H9 (cell line): ENCODE measurements at regions not wholly inside any gene's neighbourhood (a gene's known extent, or its start where the extent isn't known, plus 50 kb on each side); places are given as distances from the start of the nearest gene placed in this dataset.

Experiments
- DNase-seq: peaks from one replicate; pipeline ENCODE4 v3.0.0-alpha.2; 2017
- H2AFZ ChIP-seq: one replicate; pipeline ENCODE4 v1.6.1; 2013; ENCODE audit warnings: mild to moderate bottlenecking, low read length, control low read depth, moderate library complexity
- H2AK5ac ChIP-seq: 2 replicates; pipeline ENCODE4 v1.6.1; 2013; ENCODE audit warnings: low read length, control low read depth, mixed read lengths; ENCODE audit not compliant: insufficient read length
- H2BK120ac ChIP-seq: one replicate; pipeline ENCODE4 v1.6.1; 2013; ENCODE audit warnings: low read depth, mild to moderate bottlenecking, low read length, control low read depth, inconsistent platforms; ENCODE audit not compliant: poor library complexity, severe bottlenecking
- H2BK12ac ChIP-seq: 2 replicates; pipeline ENCODE4 v1.6.1; 2013; ENCODE audit warnings: low read length, control low read depth, mixed read lengths, low read depth; ENCODE audit not compliant: insufficient read length
- H2BK15ac ChIP-seq: 2 replicates; pipeline ENCODE4 v1.6.1; 2013; ENCODE audit warnings: low read depth, low read length, control low read depth
- H2BK20ac ChIP-seq: one replicate; pipeline ENCODE4 v1.6.1; 2013; ENCODE audit warnings: low read depth, mild to moderate bottlenecking, low read length, control low read depth, inconsistent platforms; ENCODE audit not compliant: poor library complexity, severe bottlenecking
- H2BK5ac ChIP-seq: 2 replicates; pipeline ENCODE4 v1.6.1; 2013; ENCODE audit warnings: low read length, control low read depth, mixed read lengths; ENCODE audit not compliant: insufficient read length
- H3K14ac ChIP-seq: 2 replicates; pipeline ENCODE4 v1.6.1; 2013; ENCODE audit warnings: low read length, control low read depth; ENCODE audit not compliant: insufficient read depth
- H3K18ac ChIP-seq: 2 replicates; pipeline ENCODE4 v1.6.1; 2013; ENCODE audit warnings: low read depth, mild to moderate bottlenecking, mixed read lengths, low read length, control low read depth; ENCODE audit not compliant: insufficient read length
- H3K23ac ChIP-seq: 2 replicates; pipeline ENCODE4 v1.6.1; 2013; ENCODE audit warnings: low read length, control low read depth, mixed read lengths, low read depth; ENCODE audit not compliant: insufficient read length
- H3K23me2 ChIP-seq: 2 replicates; pipeline ENCODE4 v1.6.1; 2013; ENCODE audit warnings: low read depth, mild to moderate bottlenecking, mixed read lengths, low read length, control low read depth; ENCODE audit not compliant: insufficient read length, poor library complexity, severe bottlenecking
- H3K27ac ChIP-seq: 2 replicates; pipeline ENCODE4 v1.5.1; 2013; ENCODE audit warnings: low read length, control low read depth, mixed read lengths, low read depth; ENCODE audit not compliant: insufficient read length
- H3K27me3 ChIP-seq: 2 replicates; pipeline ENCODE4 v1.6.1; 2013; ENCODE audit warnings: low read length, control low read depth, inconsistent platforms; ENCODE audit not compliant: insufficient read depth
- H3K4ac ChIP-seq: 2 replicates; pipeline ENCODE4 v1.6.1; 2013; ENCODE audit warnings: low read depth, mild to moderate bottlenecking, control low read depth, inconsistent platforms, low read length, moderate library complexity
- H3K4me1 ChIP-seq: 2 replicates; pipeline ENCODE4 v1.6.1; 2013; ENCODE audit warnings: low read length, control low read depth, inconsistent platforms; ENCODE audit not compliant: insufficient read depth
- H3K4me2 ChIP-seq: 2 replicates; pipeline ENCODE4 v1.6.1; 2013; ENCODE audit warnings: low read length, control low read depth, mixed read lengths; ENCODE audit not compliant: insufficient read length, insufficient read depth
- H3K56ac ChIP-seq: 2 replicates; pipeline ENCODE4 v1.6.1; 2013; ENCODE audit warnings: low read depth, mild to moderate bottlenecking, mixed read lengths, low read length, control low read depth; ENCODE audit not compliant: insufficient read length
- H3K79me1 ChIP-seq: 2 replicates; pipeline ENCODE4 v1.6.1; 2013; ENCODE audit warnings: low read depth, mild to moderate bottlenecking, moderate library complexity, low read length, control low read depth, inconsistent platforms; ENCODE audit not compliant: insufficient read depth, poor library complexity, severe bottlenecking
- H3K79me2 ChIP-seq: 2 replicates; pipeline ENCODE4 v1.6.1; 2013; ENCODE audit warnings: low read length, control low read depth, inconsistent platforms; ENCODE audit not compliant: insufficient read depth
- H3K9ac ChIP-seq: 2 replicates; pipeline ENCODE4 v1.6.1; 2013; ENCODE audit warnings: low read length, control low read depth, mixed read lengths; ENCODE audit not compliant: insufficient read length; ENCODE audit errors: extremely low read depth
- H3K9me3 ChIP-seq: one replicate; pipeline ENCODE4 v1.6.1; 2013; ENCODE audit warnings: low read depth, low read length, inconsistent platforms; ENCODE audit not compliant: control insufficient read depth
- H3T11ph ChIP-seq: one replicate; pipeline ENCODE4 v1.6.1; 2013; ENCODE audit warnings: mild to moderate bottlenecking, low read length, control low read depth, inconsistent platforms
- H4K20me1 ChIP-seq: one replicate; pipeline ENCODE4 v1.6.1; 2013; ENCODE audit not compliant: control insufficient read depth, insufficient read length, insufficient read depth
- H4K5ac ChIP-seq: 2 replicates; pipeline ENCODE4 v1.6.1; 2013; ENCODE audit warnings: low read depth, mild to moderate bottlenecking, mixed read lengths, low read length, control low read depth; ENCODE audit not compliant: insufficient read length
- H4K8ac ChIP-seq: replicated peaks from 2 replicates; pipeline ENCODE4 v1.6.1; 2013; ENCODE audit warnings: low read length, control low read depth, mixed read lengths, low read depth; ENCODE audit not compliant: insufficient read length
- H4K91ac ChIP-seq: 2 replicates; pipeline ENCODE4 v1.6.1; 2013; ENCODE audit warnings: low read depth, mild to moderate bottlenecking, moderate library complexity, mixed read lengths, low read length, control low read depth; ENCODE audit not compliant: insufficient read length
- H3K27ac Mint-ChIP-seq, 3 experiments: 2 replicates in 2 of 3; 3 replicates in 1 of 3; pipeline ENCODE4 v1.8.0; 2020 to 2021; ENCODE audit warnings: mixed read lengths in 3 of 3, mild to moderate bottlenecking in 1 of 3, moderate library complexity in 1 of 3
- H3K27me3 Mint-ChIP-seq: 2 replicates; pipeline ENCODE4 v1.8.0; 2021; ENCODE audit warnings: low read depth, mild to moderate bottlenecking, moderate library complexity, mixed read lengths
- H3K36me3 Mint-ChIP-seq, 3 experiments: 2 replicates in 2 of 3; 3 replicates in 1 of 3; pipeline ENCODE4 v1.8.0; 2020 to 2021; ENCODE audit warnings: low read depth in 3 of 3, mixed read lengths in 3 of 3; ENCODE audit not compliant: insufficient read depth in 1 of 3
- H3K4me1 Mint-ChIP-seq, 2 experiments: 2 replicates each; pipeline ENCODE4 v1.8.0; 2020; ENCODE audit warnings: mixed read lengths in 2 of 2
- H3K4me3 Mint-ChIP-seq, 2 experiments: 2 replicates in 1 of 2; 3 replicates in 1 of 2; pipeline ENCODE4 v1.8.0; 2020 to 2021; ENCODE audit warnings: mild to moderate bottlenecking in 2 of 2, mixed read lengths in 2 of 2, moderate library complexity in 1 of 2
- H3K9me3 Mint-ChIP-seq, 2 experiments: 2 replicates in 1 of 2; 3 replicates in 1 of 2; pipeline ENCODE4 v1.8.0; 2020; ENCODE audit warnings: mild to moderate bottlenecking in 2 of 2, mixed read lengths in 2 of 2, moderate library complexity in 1 of 2
- WGBS: extraction: QIAGEN DNeasy Blood & Tissue Kit; methylation state at CpG from one replicate; pipeline ENCODE4 v1.1.7; 2013; ENCODE audit warnings: missing lambda C conversion rate, low lambda C conversion rate, mixed read lengths; ENCODE audit not compliant: insufficient read length; ENCODE audit errors: extremely low coverage; 5-methylcytosine and 5-hydroxymethylcytosine counted together
- TF ChIP-seq, protein P1 (sequence below): fragments of 200-600 bp; sonication (generic); conservative IDR thresholded peaks from 3 replicates; pipeline ENCODE4 v1.8.0; 2021; ENCODE audit warnings: antibody characterized with exemption, mild to moderate bottlenecking

DNA sequence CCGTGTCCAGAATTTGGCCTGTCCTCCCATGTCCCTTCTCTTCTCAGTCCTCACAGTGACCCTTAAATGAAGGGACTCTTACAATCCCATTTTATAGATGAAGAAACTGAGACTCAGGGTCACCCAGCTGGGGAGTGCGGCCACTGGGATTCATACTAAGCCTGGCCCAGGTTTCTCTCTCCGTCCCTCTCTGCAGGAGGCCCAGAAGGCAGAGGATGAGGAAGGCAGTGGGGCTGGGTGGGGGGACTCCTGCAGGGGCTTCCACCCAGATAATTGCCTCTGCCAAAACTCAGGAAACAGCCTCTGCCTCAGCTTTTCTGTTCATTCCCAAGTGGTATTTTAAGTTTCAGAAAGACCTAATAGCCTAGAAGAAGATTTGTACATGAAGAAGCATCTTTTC is 299.8 kb downstream of the MATN1 start:
- H3K4ac ChIP-seq: no peak overlapping the region
- no peak overlapping the region for H2BK120ac ChIP-seq
- no peak overlapping the region for H3K23ac ChIP-seq
- no peaks in the 10 kb centered on the region for H3K79me2 ChIP-seq
- H4K8ac ChIP-seq: no peak overlapping the region
- H4K20me1 ChIP-seq: no peaks in the 10 kb centered on the region
- H2AFZ ChIP-seq: no peak overlapping the region
- no peak overlapping the region for H2BK15ac ChIP-seq
- Mint-ChIP-seq H3K9me3 (no peaks in the 10 kb centered on the region; a peak in 1 of 5 replicates), H3K4me3 (no peak overlapping the region), H3K27ac (no peak overlapping the region), H3K27me3 (peaks cover 5% of the 10 kb centered on the region), H3K4me1 (peaks cover 8 to 13% of the 10 kb centered on the region in 2 experiments), H3K36me3 (no peaks in the 10 kb centered on the region)
- H3K27ac ChIP-seq: no peak overlapping the region
- H3K56ac ChIP-seq: no peak overlapping the region
- no peaks in the 10 kb centered on the region for H3K9me3 ChIP-seq
- no peak overlapping the region for H2BK5ac ChIP-seq
- H3K23me2 ChIP-seq: no peaks in the 10 kb centered on the region
- no peak overlapping the region for H3K14ac ChIP-seq
- H2AK5ac ChIP-seq: no peak overlapping the region
- no peak overlapping the region for H3K9ac ChIP-seq
- no peak overlapping the region for H4K91ac ChIP-seq
- H3K18ac ChIP-seq: no peak overlapping the region
- no peaks in the 10 kb centered on the region for H3K27me3 ChIP-seq
- H4K5ac ChIP-seq: no peak overlapping the region
- TF ChIP-seq, protein P1, sequence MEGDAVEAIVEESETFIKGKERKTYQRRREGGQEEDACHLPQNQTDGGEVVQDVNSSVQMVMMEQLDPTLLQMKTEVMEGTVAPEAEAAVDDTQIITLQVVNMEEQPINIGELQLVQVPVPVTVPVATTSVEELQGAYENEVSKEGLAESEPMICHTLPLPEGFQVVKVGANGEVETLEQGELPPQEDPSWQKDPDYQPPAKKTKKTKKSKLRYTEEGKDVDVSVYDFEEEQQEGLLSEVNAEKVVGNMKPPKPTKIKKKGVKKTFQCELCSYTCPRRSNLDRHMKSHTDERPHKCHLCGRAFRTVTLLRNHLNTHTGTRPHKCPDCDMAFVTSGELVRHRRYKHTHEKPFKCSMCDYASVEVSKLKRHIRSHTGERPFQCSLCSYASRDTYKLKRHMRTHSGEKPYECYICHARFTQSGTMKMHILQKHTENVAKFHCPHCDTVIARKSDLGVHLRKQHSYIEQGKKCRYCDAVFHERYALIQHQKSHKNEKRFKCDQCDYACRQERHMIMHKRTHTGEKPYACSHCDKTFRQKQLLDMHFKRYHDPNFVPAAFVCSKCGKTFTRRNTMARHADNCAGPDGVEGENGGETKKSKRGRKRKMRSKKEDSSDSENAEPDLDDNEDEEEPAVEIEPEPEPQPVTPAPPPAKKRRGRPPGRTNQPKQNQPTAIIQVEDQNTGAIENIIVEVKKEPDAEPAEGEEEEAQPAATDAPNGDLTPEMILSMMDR: no peak
- no peak overlapping the region for H2BK20ac ChIP-seq
- DNase-seq: peak; percentile 2
- H3K79me1 ChIP-seq: no peaks in the 10 kb centered on the region
- no peak overlapping the region for H3K4me2 ChIP-seq
- H3T11ph ChIP-seq: no peak overlapping the region
- H2BK12ac ChIP-seq: no peak overlapping the region
- WGBS: no CpG with 5 or more reads among the region's 3 CpGs
- no peaks in the 10 kb centered on the region for H3K4me1 ChIP-seq
